Uterus (tissue), 3 donors: ENCODE measurements at regions not wholly inside any gene's neighbourhood (a gene's known extent, or its start where the extent isn't known, plus 50 kb on each side); places are given as distances from the start of the nearest gene placed in this dataset.

Experiments
- DNase-seq, 2 donors: peaks; one replicate each; pipeline ENCODE4 v3.0.0-alpha.2; 2019 to 2020
- H3K27ac ChIP-seq, 2 donors: fragments of 200-600 bp; sonication (generic); 1 replicate in 1 of 2; 2 replicates in 1 of 2; pipeline ENCODE4 v1.5.1; 2016 to 2018
- H3K27me3 ChIP-seq, 2 donors: fragments of 200-600 bp; sonication (generic); one replicate each; pipeline ENCODE4 v1.5.1; 2018 to 2019; ENCODE audit warnings: control low read depth in 1 of 2
- H3K36me3 ChIP-seq, 2 donors: fragments of 200-600 bp; sonication (generic); one replicate each; pipeline ENCODE4 v1.5.1; 2019; ENCODE audit warnings: control low read depth in 1 of 2
- H3K4me1 ChIP-seq, 2 donors: fragments of 200-600 bp; sonication (generic); one replicate each; pipeline ENCODE4 v1.5.1; 2018 to 2019; ENCODE audit warnings: control low read depth in 1 of 2
- H3K4me3 ChIP-seq, 2 donors: fragments of 200-600 bp; sonication (generic); 1 replicate in 1 of 2; 2 replicates in 1 of 2; pipeline ENCODE4 v1.5.1; 2018 to 2019; ENCODE audit warnings: mild to moderate bottlenecking in 1 of 2
- H3K9me3 ChIP-seq, 2 donors: fragments of 200-600 bp; sonication (generic); one replicate each; pipeline ENCODE4 v1.5.1; 2019; ENCODE audit warnings: control low read depth in 1 of 2
- POLR2A ChIP-seq, 2 donors: fragments of 450-650 bp; IDR thresholded peaks; one replicate each; pipeline ENCODE4 v1.6.1; 2016; ENCODE audit warnings: antibody characterized with exemption in 2 of 2, mild to moderate bottlenecking in 1 of 2, moderate library complexity in 1 of 2
- intact Hi-C: fragments of 100-400 bp; cut with DNase I; formaldehyde crosslinking; loops from one replicate; pipeline ENCODE4 v1.15.1; 2023; ENCODE audit warnings: low total_unique reads
- TF ChIP-seq, protein P1 (sequence below), 4 experiments: fragments of 200-600 bp in 2 of 4; fragments of 450-650 bp in 2 of 4; sonication (generic) in 2 of 4; IDR thresholded peaks; one replicate each; pipeline ENCODE4 v1.5.1; 2016 to 2019; ENCODE audit warnings: antibody characterized with exemption in 4 of 4, mild to moderate bottlenecking in 2 of 4, moderate library complexity in 1 of 4
- donor health status: DM: yes; HTN: yes; CAD: no.

DNA sequence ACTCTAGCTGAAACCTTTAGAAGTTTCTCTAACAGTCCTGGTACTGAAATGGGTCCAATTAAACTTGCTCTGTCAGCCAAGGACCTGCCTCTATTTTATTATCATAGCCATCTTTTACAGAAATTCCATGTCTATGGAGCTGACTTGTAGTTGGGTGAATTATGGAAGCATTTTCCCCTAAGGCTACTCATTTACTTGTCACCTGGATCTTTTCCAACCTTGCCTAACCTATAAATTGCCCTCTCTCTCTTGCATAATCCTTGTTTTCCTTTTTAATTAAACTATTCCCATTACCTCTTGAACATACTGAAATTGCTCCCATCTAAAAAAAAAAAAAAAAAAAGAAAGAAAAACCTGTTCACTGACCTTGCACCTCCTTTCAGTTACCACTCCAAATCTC lies 74.6 kb upstream of the DOK6 start:
- no peaks in the 10 kb centered on the region for H3K4me1 ChIP-seq
- no peak for DNase-seq
- H3K4me3 ChIP-seq: no peak overlapping the region
- H3K27me3 ChIP-seq: no peaks in the 10 kb centered on the region
- intact Hi-C loops: no loop called here
- H3K36me3 ChIP-seq: no peaks in the 10 kb centered on the region
- H3K9me3 ChIP-seq: peaks cover 0 to 3% of the 10 kb centered on the region in 2 donors
- TF ChIP-seq, protein P1, sequence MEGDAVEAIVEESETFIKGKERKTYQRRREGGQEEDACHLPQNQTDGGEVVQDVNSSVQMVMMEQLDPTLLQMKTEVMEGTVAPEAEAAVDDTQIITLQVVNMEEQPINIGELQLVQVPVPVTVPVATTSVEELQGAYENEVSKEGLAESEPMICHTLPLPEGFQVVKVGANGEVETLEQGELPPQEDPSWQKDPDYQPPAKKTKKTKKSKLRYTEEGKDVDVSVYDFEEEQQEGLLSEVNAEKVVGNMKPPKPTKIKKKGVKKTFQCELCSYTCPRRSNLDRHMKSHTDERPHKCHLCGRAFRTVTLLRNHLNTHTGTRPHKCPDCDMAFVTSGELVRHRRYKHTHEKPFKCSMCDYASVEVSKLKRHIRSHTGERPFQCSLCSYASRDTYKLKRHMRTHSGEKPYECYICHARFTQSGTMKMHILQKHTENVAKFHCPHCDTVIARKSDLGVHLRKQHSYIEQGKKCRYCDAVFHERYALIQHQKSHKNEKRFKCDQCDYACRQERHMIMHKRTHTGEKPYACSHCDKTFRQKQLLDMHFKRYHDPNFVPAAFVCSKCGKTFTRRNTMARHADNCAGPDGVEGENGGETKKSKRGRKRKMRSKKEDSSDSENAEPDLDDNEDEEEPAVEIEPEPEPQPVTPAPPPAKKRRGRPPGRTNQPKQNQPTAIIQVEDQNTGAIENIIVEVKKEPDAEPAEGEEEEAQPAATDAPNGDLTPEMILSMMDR (IDR thresholded peaks at IDR 0.05): no peak
- TF ChIP-seq POLR2A (IDR thresholded peaks at IDR 0.05): no peak
- no peak overlapping the region for H3K27ac ChIP-seq

DNA sequence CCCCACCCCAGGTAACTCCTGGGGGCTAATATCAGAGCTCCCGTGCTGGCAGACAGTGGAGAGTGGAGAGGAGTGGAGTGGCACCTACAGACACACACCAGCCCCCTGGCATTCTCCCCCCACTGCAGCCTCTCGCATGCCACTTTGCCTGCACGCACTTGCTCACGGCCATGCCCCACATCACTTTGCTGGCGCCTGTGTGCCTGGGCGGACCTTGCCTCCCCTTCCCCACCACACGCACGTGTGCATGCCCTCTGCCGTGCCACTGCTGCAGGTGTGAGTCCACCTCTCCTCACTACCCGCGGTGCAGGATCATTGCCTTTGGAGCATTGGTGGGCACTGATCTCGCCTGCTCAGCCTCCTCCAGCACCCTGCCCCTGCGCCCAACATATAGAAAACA lies 72.6 kb upstream of the DOK6 start:
- no peak overlapping the region for H3K27ac ChIP-seq
- H3K4me1 ChIP-seq: no peaks in the 10 kb centered on the region
- no peak overlapping the region for H3K4me3 ChIP-seq
- TF ChIP-seq POLR2A (IDR thresholded peaks at IDR 0.05): no peak
- TF ChIP-seq, protein P1 (IDR thresholded peaks at IDR 0.05): no peak
- H3K9me3 ChIP-seq: peaks cover 0 to 2% of the 10 kb centered on the region in 2 donors
- intact Hi-C loops: no loop called here
- no peak for DNase-seq
- H3K27me3 ChIP-seq: no peaks in the 10 kb centered on the region
- no peaks in the 10 kb centered on the region for H3K36me3 ChIP-seq

DNA sequence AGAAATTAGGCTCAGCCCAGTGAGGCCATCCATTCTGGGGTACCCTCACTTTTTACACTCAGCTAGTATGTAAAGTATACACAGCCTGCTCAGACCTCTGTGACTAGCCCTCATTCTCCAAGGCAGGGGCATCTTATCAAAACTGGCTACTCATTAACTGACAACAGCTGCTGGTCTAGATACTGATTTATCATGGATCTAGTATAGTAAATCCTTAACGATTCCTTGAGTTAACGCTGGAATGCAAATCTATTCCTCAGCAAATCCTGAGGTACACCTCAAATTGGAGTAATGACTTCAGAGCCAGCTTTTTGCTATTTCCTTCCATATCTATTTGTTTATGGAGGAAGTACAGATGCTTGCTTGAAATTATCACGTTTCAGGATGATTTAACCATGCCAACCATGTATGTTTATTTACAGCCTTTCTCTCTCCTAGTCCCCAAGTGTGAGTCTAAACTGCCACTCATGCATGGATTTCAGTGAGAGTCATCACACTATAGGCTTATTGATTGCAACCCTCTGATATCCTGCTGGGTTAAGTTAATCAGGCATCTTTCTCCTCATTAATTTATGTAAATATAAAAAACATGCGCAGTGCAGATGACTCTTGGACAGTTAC lies 70.2 kb upstream of the DOK6 start:
- no peak for DNase-seq
- H3K4me3 ChIP-seq: no peak overlapping the region
- intact Hi-C loops: no loop called here
- H3K4me1 ChIP-seq: no peaks in the 10 kb centered on the region
- H3K27me3 ChIP-seq: no peaks in the 10 kb centered on the region
- H3K27ac ChIP-seq: no peak overlapping the region
- H3K36me3 ChIP-seq: no peaks in the 10 kb centered on the region
- no peaks in the 10 kb centered on the region for H3K9me3 ChIP-seq
- TF ChIP-seq, protein P1 (IDR thresholded peaks at IDR 0.05): no peak
- TF ChIP-seq POLR2A (IDR thresholded peaks at IDR 0.05): no peak

DNA sequence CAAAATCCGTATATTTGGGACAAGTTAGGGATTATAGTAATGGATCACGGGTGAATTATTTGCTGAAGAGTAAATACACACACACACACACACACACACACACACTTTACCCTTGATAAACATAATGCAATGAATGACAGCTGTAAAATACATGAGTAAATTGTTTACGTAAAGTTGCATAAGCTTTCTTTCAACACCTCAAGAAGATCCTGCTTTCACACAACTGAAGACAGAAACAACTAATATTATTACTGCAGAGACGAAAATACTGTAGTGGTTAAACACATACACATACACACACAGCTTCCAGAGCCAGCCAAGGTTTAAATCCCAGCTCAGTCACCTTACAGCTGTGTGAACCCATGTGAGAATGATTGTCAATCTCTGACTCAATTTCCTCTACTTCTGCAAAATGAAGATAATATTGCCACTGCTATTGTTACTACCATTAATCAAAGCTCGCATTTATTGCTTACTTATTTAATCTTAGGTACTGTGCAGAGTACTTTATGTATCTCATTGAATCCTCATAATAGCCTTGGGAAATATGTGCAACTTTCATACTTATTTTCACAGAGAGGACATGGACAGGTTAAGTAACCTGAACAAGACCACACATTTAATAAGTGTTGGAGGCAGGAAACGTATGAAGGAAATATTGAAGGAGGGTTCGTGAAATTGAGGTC lies 50.6 kb upstream of the DOK6 start:
- H3K4me3 ChIP-seq: no peak overlapping the region
- H3K27me3 ChIP-seq: no peaks in the 10 kb centered on the region
- no peak overlapping the region for H3K27ac ChIP-seq
- no peak for DNase-seq
- no peaks in the 10 kb centered on the region for H3K9me3 ChIP-seq
- no peaks in the 10 kb centered on the region for H3K4me1 ChIP-seq
- no peaks in the 10 kb centered on the region for H3K36me3 ChIP-seq
- intact Hi-C loops: no loop called here
- no peak for TF ChIP-seq POLR2A (IDR thresholded peaks at IDR 0.05)
- TF ChIP-seq, protein P1 (IDR thresholded peaks at IDR 0.05): no peak
